Liver (tissue), 8 donors: ENCODE measurements at regions not wholly inside any gene's neighbourhood (a gene's known extent, or its start where the extent isn't known, plus 50 kb on each side); places are given as distances from the start of the nearest gene placed in this dataset.

Experiments used
- DNase-seq: peaks from one replicate; pipeline ENCODE4 v3.0.0-alpha.2; 2017; ENCODE audit warnings: low spot score
- H3K27ac ChIP-seq, 2 donors: one replicate each; pipeline ENCODE4 v1.7.0; 2013; ENCODE audit warnings: inconsistent platforms in 2 of 2, low read length in 2 of 2, control low read depth in 1 of 2, low read depth in 1 of 2, mild to moderate bottlenecking in 1 of 2
- H3K27me3 ChIP-seq, 4 donors: one replicate each; pipeline versions ENCODE4 v1.6.1 to v1.7.0; 2013; ENCODE audit warnings: low read length in 3 of 4, inconsistent platforms in 1 of 4, mild to moderate bottlenecking in 1 of 4, moderate library complexity in 1 of 4; ENCODE audit not compliant: control insufficient read depth in 4 of 4, insufficient read depth in 4 of 4
- H3K36me3 ChIP-seq, 4 donors: one replicate each; pipeline versions ENCODE4 v1.6.1 to v1.7.0; 2013; ENCODE audit warnings: low read length in 3 of 4, mild to moderate bottlenecking in 3 of 4, low read depth in 1 of 4, moderate library complexity in 1 of 4; ENCODE audit not compliant: control insufficient read depth in 4 of 4, insufficient read depth in 3 of 4
- H3K4me1 ChIP-seq, 4 donors: one replicate each; pipeline versions ENCODE4 v1.6.1 to v1.7.0; 2013; ENCODE audit warnings: low read length in 3 of 4, mild to moderate bottlenecking in 3 of 4, moderate library complexity in 1 of 4; ENCODE audit not compliant: control insufficient read depth in 4 of 4, insufficient read depth in 4 of 4
- H3K4me3 ChIP-seq, 3 donors: one replicate each; pipeline versions ENCODE4 v1.6.1 to v1.7.0; 2013; ENCODE audit warnings: low read length in 3 of 3, control low read depth in 1 of 3, low read depth in 1 of 3, mild to moderate bottlenecking in 1 of 3
- H3K9ac ChIP-seq, 2 donors: one replicate each; pipeline ENCODE4 v1.7.0; 2013; ENCODE audit warnings: low read length in 2 of 2, mild to moderate bottlenecking in 2 of 2, moderate library complexity in 2 of 2, control low read depth in 1 of 2, low read depth in 1 of 2
- H3K9me3 ChIP-seq, 4 donors: one replicate each; pipeline versions ENCODE4 v1.6.1 to v1.7.0; 2013; ENCODE audit warnings: low read length in 3 of 4; ENCODE audit not compliant: control insufficient read depth in 4 of 4
- EGR1 ChIP-seq, 2 donors: IDR thresholded peaks; 2 replicates each; pipeline ENCODE4 v1.6.1; 2016 to 2018; ENCODE audit warnings: antibody characterized with exemption in 2 of 2, low read depth in 2 of 2
- FOXA1 ChIP-seq: IDR thresholded peaks from 2 replicates; pipeline ENCODE4 v1.6.1; 2016; ENCODE audit warnings: antibody characterized with exemption
- FOXA2 ChIP-seq: IDR thresholded peaks from 2 replicates; pipeline ENCODE4 v1.6.1; 2016; ENCODE audit warnings: antibody characterized with exemption
- GABPA ChIP-seq, 2 donors: IDR thresholded peaks in 1 of 2; conservative IDR thresholded peaks in 1 of 2; 2 replicates each; pipeline ENCODE4 v1.6.1; 2016; ENCODE audit warnings: antibody characterized with exemption in 2 of 2, mild to moderate bottlenecking in 1 of 2, moderate library complexity in 1 of 2
- HNF4G ChIP-seq: IDR thresholded peaks from 2 replicates; pipeline ENCODE4 v1.6.1; 2016; ENCODE audit warnings: antibody characterized with exemption
- MAX ChIP-seq: IDR thresholded peaks from 2 replicates; pipeline ENCODE4 v1.6.1; 2016; ENCODE audit warnings: antibody characterized with exemption
- NR2F2 ChIP-seq: IDR thresholded peaks from 2 replicates; pipeline ENCODE4 v1.6.1; 2016; ENCODE audit warnings: antibody characterized with exemption
- RAD21 ChIP-seq, 2 donors: IDR thresholded peaks; 2 replicates each; pipeline ENCODE4 v1.6.1; 2016; ENCODE audit warnings: antibody characterized with exemption in 2 of 2, mild to moderate bottlenecking in 2 of 2
- RXRA ChIP-seq, 2 donors: IDR thresholded peaks; 2 replicates each; pipeline ENCODE4 v1.6.1; 2017 to 2018; ENCODE audit warnings: antibody characterized with exemption in 2 of 2, mild to moderate bottlenecking in 1 of 2
- SP1 ChIP-seq: IDR thresholded peaks from 2 replicates; pipeline ENCODE4 v1.6.1; 2018; ENCODE audit warnings: antibody characterized with exemption, mild to moderate bottlenecking
- TAF1 ChIP-seq: conservative IDR thresholded peaks from 2 replicates; pipeline ENCODE4 v1.6.1; 2016; ENCODE audit warnings: antibody characterized with exemption, mild to moderate bottlenecking
- YY1 ChIP-seq: IDR thresholded peaks from 2 replicates; pipeline ENCODE4 v1.6.1; 2016; ENCODE audit warnings: antibody characterized with exemption, mild to moderate bottlenecking
- WGBS: extraction: QIAGEN DNeasy Blood & Tissue Kit; methylation state at CpG from one replicate; pipeline ENCODE4 v1.1.7; 2013; 5-methylcytosine and 5-hydroxymethylcytosine counted together
- TF ChIP-seq, protein P1 (sequence below): IDR thresholded peaks from 2 replicates; pipeline ENCODE4 v1.6.1; 2016; ENCODE audit warnings: antibody characterized with exemption
- TF ChIP-seq, protein P2 (sequence below): IDR thresholded peaks from 2 replicates; pipeline ENCODE4 v1.6.1; 2016; ENCODE audit warnings: antibody characterized with exemption, mild to moderate bottlenecking
- TF ChIP-seq, protein P3 (sequence below): fragments of 150-350 bp; IDR thresholded peaks from 2 replicates; pipeline ENCODE4 v1.5.1; 2017; ENCODE audit warnings: improper control_type of control experiment, low read depth, low read length; ENCODE audit not compliant: missing input control
- donor health status: healthy.
- donor health status: healthy.
- donor health status: healthy.
- donor health status: healthy.
- donor health status: healthy.

GRCh38 chr7:106353944-106354343, 69.2 kb upstream of the NAMPT start:
- Histone ChIP-seq H3K9me3 (peaks cover 0 to 4% (median 1%) of the 10 kb centered on the region in 4 donors), H3K4me1 (no peaks in the 10 kb centered on the region), H3K9ac (no peak overlapping the region), H3K27ac (no peak overlapping the region), H3K4me3 (no peak overlapping the region), H3K36me3 (no peaks in the 10 kb centered on the region), H3K27me3 (no peaks in the 10 kb centered on the region)
- 43% methylated on average over 1 of the region's 1 CpG for WGBS
- TF ChIP-seq, protein P1, sequence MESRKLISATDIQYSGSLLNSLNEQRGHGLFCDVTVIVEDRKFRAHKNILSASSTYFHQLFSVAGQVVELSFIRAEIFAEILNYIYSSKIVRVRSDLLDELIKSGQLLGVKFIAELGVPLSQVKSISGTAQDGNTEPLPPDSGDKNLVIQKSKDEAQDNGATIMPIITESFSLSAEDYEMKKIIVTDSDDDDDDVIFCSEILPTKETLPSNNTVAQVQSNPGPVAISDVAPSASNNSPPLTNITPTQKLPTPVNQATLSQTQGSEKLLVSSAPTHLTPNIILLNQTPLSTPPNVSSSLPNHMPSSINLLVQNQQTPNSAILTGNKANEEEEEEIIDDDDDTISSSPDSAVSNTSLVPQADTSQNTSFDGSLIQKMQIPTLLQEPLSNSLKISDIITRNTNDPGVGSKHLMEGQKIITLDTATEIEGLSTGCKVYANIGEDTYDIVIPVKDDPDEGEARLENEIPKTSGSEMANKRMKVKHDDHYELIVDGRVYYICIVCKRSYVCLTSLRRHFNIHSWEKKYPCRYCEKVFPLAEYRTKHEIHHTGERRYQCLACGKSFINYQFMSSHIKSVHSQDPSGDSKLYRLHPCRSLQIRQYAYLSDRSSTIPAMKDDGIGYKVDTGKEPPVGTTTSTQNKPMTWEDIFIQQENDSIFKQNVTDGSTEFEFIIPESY: no peak
- no peak for TF ChIP-seq GABPA (IDR thresholded peaks at IDR 0.05 in 1 of 2, conservative IDR thresholded peaks at IDR 0.05 in 1 of 2)
- no peak for TF ChIP-seq TAF1
- no peak for TF ChIP-seq YY1
- TF ChIP-seq, protein P2, sequence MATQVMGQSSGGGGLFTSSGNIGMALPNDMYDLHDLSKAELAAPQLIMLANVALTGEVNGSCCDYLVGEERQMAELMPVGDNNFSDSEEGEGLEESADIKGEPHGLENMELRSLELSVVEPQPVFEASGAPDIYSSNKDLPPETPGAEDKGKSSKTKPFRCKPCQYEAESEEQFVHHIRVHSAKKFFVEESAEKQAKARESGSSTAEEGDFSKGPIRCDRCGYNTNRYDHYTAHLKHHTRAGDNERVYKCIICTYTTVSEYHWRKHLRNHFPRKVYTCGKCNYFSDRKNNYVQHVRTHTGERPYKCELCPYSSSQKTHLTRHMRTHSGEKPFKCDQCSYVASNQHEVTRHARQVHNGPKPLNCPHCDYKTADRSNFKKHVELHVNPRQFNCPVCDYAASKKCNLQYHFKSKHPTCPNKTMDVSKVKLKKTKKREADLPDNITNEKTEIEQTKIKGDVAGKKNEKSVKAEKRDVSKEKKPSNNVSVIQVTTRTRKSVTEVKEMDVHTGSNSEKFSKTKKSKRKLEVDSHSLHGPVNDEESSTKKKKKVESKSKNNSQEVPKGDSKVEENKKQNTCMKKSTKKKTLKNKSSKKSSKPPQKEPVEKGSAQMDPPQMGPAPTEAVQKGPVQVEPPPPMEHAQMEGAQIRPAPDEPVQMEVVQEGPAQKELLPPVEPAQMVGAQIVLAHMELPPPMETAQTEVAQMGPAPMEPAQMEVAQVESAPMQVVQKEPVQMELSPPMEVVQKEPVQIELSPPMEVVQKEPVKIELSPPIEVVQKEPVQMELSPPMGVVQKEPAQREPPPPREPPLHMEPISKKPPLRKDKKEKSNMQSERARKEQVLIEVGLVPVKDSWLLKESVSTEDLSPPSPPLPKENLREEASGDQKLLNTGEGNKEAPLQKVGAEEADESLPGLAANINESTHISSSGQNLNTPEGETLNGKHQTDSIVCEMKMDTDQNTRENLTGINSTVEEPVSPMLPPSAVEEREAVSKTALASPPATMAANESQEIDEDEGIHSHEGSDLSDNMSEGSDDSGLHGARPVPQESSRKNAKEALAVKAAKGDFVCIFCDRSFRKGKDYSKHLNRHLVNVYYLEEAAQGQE: no peak
- TF ChIP-seq FOXA1: no peak
- TF ChIP-seq NR2F2: no peak
- TF ChIP-seq HNF4G: no peak
- no peak for TF ChIP-seq FOXA2
- TF ChIP-seq SP1: no peak
- no peak for TF ChIP-seq MAX
- no peak for TF ChIP-seq RAD21 (IDR thresholded peaks at IDR 0.05)
- TF ChIP-seq, protein P3, sequence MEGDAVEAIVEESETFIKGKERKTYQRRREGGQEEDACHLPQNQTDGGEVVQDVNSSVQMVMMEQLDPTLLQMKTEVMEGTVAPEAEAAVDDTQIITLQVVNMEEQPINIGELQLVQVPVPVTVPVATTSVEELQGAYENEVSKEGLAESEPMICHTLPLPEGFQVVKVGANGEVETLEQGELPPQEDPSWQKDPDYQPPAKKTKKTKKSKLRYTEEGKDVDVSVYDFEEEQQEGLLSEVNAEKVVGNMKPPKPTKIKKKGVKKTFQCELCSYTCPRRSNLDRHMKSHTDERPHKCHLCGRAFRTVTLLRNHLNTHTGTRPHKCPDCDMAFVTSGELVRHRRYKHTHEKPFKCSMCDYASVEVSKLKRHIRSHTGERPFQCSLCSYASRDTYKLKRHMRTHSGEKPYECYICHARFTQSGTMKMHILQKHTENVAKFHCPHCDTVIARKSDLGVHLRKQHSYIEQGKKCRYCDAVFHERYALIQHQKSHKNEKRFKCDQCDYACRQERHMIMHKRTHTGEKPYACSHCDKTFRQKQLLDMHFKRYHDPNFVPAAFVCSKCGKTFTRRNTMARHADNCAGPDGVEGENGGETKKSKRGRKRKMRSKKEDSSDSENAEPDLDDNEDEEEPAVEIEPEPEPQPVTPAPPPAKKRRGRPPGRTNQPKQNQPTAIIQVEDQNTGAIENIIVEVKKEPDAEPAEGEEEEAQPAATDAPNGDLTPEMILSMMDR: no peak
- no peak for DNase-seq

- Histone ChIP-seq H3K27me3 (no peaks in the 10 kb centered on the region), H3K9ac (no peak overlapping the region), H3K9me3 (peaks cover 0 to 17% (median 8%) of the 10 kb centered on the region in 4 donors), H3K4me3 (no peak overlapping the region), H3K36me3 (no peaks in the 10 kb centered on the region), H3K27ac (no peak overlapping the region), H3K4me1 (no peaks in the 10 kb centered on the region)
- TF ChIP-seq FOXA2: no peak
- no peak for TF ChIP-seq TAF1
- no peak for TF ChIP-seq RAD21 (IDR thresholded peaks at IDR 0.05)
- TF ChIP-seq NR2F2: no peak
- no peak for TF ChIP-seq FOXA1
- TF ChIP-seq RXRA (IDR thresholded peaks at IDR 0.05): no peak
- TF ChIP-seq EGR1 (IDR thresholded peaks at IDR 0.05; ENCODE audit: low read depth in 2 of 2): no peak
- TF ChIP-seq, protein P3: no peak
- TF ChIP-seq, protein P1: no peak
- no peak for TF ChIP-seq MAX
- no peak for TF ChIP-seq HNF4G
- DNase-seq: no peak
These were observed 63.4 kb upstream of the NAMPT start for GRCh38 chr7:106348231-106348630.
